ENCODE measurements at regions not wholly inside any gene's neighbourhood (a gene's known extent, or its start where the extent isn't known, plus 50 kb on each side); places are given as distances from the start of the nearest gene placed in this dataset.
A peak's percentile ranks its signal among the peaks of the same experiment; 100 is the strongest.

- Histone ChIP-seq H3F3A (replicated peaks; ENCODE audit: low read depth) (no peaks in the 10 kb centered on the region), H3K27ac (ENCODE audit: low read depth) (no peak overlapping the region), H3K36me3 (ENCODE audit: insufficient read depth) (no peaks in the 10 kb centered on the region), H3K4me3 (no peak overlapping the region), H4K20me1 (replicated peaks; ENCODE audit: insufficient read depth) (no peaks in the 10 kb centered on the region), H2AFZ (peak overlapping the region; percentile 73), H3K4me1 (ENCODE audit: insufficient read depth) (peaks cover 20% of the 10 kb centered on the region), H3K27me3 (ENCODE audit: insufficient read depth) (no peaks in the 10 kb centered on the region), H3K79me2 (replicated peaks; ENCODE audit: insufficient read depth) (no peaks in the 10 kb centered on the region), H3K9me2 (ENCODE audit: insufficient read depth) (peaks cover 6% of the 10 kb centered on the region; the same call in 1 of the 2 replicates), H3K4me2 (no peak overlapping the region)
- Mint-ChIP-seq H3K9me3 (peaks cover 6% of the 10 kb centered on the region; the same call in 1 of the 3 replicates), H3K4me3 (no peak overlapping the region), H3K27me3 (ENCODE audit: insufficient read depth, low read depth, poor library complexity) (peaks cover 4% of the 10 kb centered on the region), H3K27ac (peak overlapping the region; percentile 44; the same call in 1 of the 2 replicates), H3K4me1 (peaks cover 20% of the 10 kb centered on the region), H3K36me3 (ENCODE audit: low read depth) (peaks cover 3% of the 10 kb centered on the region; the same call in 1 of the 3 replicates)
- DNase-seq (ENCODE audit: low spot score) (no peak), ATAC-seq (no peak)
- TF ChIP-seq EZH2 (IDR thresholded peaks at IDR 0.05; ENCODE audit: low read depth, unreplicated experiment) = no peak
- TF ChIP-seq, protein P1, sequence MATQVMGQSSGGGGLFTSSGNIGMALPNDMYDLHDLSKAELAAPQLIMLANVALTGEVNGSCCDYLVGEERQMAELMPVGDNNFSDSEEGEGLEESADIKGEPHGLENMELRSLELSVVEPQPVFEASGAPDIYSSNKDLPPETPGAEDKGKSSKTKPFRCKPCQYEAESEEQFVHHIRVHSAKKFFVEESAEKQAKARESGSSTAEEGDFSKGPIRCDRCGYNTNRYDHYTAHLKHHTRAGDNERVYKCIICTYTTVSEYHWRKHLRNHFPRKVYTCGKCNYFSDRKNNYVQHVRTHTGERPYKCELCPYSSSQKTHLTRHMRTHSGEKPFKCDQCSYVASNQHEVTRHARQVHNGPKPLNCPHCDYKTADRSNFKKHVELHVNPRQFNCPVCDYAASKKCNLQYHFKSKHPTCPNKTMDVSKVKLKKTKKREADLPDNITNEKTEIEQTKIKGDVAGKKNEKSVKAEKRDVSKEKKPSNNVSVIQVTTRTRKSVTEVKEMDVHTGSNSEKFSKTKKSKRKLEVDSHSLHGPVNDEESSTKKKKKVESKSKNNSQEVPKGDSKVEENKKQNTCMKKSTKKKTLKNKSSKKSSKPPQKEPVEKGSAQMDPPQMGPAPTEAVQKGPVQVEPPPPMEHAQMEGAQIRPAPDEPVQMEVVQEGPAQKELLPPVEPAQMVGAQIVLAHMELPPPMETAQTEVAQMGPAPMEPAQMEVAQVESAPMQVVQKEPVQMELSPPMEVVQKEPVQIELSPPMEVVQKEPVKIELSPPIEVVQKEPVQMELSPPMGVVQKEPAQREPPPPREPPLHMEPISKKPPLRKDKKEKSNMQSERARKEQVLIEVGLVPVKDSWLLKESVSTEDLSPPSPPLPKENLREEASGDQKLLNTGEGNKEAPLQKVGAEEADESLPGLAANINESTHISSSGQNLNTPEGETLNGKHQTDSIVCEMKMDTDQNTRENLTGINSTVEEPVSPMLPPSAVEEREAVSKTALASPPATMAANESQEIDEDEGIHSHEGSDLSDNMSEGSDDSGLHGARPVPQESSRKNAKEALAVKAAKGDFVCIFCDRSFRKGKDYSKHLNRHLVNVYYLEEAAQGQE (IDR thresholded peaks at IDR 0.05; ENCODE audit: unreplicated experiment) = no peak
- TF ChIP-seq, protein P2, sequence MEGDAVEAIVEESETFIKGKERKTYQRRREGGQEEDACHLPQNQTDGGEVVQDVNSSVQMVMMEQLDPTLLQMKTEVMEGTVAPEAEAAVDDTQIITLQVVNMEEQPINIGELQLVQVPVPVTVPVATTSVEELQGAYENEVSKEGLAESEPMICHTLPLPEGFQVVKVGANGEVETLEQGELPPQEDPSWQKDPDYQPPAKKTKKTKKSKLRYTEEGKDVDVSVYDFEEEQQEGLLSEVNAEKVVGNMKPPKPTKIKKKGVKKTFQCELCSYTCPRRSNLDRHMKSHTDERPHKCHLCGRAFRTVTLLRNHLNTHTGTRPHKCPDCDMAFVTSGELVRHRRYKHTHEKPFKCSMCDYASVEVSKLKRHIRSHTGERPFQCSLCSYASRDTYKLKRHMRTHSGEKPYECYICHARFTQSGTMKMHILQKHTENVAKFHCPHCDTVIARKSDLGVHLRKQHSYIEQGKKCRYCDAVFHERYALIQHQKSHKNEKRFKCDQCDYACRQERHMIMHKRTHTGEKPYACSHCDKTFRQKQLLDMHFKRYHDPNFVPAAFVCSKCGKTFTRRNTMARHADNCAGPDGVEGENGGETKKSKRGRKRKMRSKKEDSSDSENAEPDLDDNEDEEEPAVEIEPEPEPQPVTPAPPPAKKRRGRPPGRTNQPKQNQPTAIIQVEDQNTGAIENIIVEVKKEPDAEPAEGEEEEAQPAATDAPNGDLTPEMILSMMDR (conservative IDR thresholded peaks at IDR 0.05; ENCODE audit: low read depth in 2 of 2) = no peak
- TF ChIP-seq, protein P3, sequence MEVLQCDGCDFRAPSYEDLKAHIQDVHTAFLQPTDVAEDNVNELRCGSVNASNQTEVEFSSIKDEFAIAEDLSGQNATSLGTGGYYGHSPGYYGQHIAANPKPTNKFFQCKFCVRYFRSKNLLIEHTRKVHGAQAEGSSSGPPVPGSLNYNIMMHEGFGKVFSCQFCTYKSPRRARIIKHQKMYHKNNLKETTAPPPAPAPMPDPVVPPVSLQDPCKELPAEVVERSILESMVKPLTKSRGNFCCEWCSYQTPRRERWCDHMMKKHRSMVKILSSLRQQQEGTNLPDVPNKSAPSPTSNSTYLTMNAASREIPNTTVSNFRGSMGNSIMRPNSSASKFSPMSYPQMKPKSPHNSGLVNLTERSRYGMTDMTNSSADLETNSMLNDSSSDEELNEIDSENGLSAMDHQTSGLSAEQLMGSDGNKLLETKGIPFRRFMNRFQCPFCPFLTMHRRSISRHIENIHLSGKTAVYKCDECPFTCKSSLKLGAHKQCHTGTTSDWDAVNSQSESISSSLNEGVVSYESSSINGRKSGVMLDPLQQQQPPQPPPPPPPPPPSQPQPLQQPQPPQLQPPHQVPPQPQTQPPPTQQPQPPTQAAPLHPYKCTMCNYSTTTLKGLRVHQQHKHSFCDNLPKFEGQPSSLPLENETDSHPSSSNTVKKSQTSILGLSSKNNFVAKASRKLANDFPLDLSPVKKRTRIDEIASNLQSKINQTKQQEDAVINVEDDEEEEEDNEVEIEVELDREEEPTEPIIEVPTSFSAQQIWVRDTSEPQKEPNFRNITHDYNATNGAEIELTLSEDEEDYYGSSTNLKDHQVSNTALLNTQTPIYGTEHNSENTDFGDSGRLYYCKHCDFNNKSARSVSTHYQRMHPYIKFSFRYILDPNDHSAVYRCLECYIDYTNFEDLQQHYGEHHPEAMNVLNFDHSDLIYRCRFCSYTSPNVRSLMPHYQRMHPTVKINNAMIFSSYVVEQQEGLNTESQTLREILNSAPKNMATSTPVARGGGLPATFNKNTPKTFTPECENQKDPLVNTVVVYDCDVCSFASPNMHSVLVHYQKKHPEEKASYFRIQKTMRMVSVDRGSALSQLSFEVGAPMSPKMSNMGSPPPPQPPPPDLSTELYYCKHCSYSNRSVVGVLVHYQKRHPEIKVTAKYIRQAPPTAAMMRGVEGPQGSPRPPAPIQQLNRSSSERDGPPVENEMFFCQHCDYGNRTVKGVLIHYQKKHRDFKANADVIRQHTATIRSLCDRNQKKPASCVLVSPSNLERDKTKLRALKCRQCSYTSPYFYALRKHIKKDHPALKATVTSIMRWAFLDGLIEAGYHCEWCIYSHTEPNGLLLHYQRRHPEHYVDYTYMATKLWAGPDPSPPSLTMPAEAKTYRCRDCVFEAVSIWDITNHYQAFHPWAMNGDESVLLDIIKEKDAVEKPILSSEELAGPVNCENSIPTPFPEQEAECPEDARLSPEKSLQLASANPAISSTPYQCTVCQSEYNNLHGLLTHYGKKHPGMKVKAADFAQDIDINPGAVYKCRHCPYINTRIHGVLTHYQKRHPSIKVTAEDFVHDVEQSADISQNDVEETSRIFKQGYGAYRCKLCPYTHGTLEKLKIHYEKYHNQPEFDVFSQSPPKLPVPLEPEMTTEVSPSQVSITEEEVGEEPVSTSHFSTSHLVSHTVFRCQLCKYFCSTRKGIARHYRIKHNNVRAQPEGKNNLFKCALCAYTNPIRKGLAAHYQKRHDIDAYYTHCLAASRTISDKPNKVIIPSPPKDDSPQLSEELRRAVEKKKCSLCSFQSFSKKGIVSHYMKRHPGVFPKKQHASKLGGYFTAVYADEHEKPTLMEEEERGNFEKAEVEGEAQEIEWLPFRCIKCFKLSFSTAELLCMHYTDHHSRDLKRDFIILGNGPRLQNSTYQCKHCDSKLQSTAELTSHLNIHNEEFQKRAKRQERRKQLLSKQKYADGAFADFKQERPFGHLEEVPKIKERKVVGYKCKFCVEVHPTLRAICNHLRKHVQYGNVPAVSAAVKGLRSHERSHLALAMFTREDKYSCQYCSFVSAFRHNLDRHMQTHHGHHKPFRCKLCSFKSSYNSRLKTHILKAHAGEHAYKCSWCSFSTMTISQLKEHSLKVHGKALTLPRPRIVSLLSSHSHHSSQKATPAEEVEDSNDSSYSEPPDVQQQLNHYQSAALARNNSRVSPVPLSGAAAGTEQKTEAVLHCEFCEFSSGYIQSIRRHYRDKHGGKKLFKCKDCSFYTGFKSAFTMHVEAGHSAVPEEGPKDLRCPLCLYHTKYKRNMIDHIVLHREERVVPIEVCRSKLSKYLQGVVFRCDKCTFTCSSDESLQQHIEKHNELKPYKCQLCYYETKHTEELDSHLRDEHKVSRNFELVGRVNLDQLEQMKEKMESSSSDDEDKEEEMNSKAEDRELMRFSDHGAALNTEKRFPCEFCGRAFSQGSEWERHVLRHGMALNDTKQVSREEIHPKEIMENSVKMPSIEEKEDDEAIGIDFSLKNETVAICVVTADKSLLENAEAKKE (CRISPR knock-in tag; IDR thresholded peaks at IDR 0.05) = no peak
- no peak for TF ChIP-seq POLR2AphosphoS5 (IDR thresholded peaks at IDR 0.05; ENCODE audit: low read depth)
- TF ChIP-seq ZNF331 (CRISPR knock-in tag; IDR thresholded peaks at IDR 0.05; ENCODE audit: low read depth) = no peak
- no peak for TF ChIP-seq ETS1 (IDR thresholded peaks at IDR 0.05)
- no peak for TF ChIP-seq JUNB (IDR thresholded peaks at IDR 0.05; ENCODE audit: unreplicated experiment)
- no peak for TF ChIP-seq STAT1 (IDR thresholded peaks at IDR 0.05; ENCODE audit: unreplicated experiment)
- TF ChIP-seq EZH2phosphoT487 (IDR thresholded peaks at IDR 0.05; ENCODE audit: unreplicated experiment) = no peak
- TF ChIP-seq NANOG (IDR thresholded peaks at IDR 0.05; ENCODE audit: borderline replicate concordance) = no peak
- no peak for TF ChIP-seq CREB1 (CRISPR knock-in tag; IDR thresholded peaks at IDR 0.05; ENCODE audit: low read depth)
- TF ChIP-seq ZNF114 (CRISPR knock-in tag; IDR thresholded peaks at IDR 0.05) = no peak
These were observed 72.5 kb upstream of the TPK1 start for GRCh38 chr7:144908324-144908723.

All from GM23338 (cell line).